Superior temporal gyrus (tissue), 1 donor: ENCODE measurements at regions not wholly inside any gene's neighbourhood (a gene's known extent, or its start where the extent isn't known, plus 50 kb on each side); places are given as distances from the start of the nearest gene placed in this dataset.

Experiments
- DNase-seq: peaks from one replicate; pipeline ENCODE4 v3.0.0-alpha.2; 2016; ENCODE audit errors: extremely low spot score

DNA sequence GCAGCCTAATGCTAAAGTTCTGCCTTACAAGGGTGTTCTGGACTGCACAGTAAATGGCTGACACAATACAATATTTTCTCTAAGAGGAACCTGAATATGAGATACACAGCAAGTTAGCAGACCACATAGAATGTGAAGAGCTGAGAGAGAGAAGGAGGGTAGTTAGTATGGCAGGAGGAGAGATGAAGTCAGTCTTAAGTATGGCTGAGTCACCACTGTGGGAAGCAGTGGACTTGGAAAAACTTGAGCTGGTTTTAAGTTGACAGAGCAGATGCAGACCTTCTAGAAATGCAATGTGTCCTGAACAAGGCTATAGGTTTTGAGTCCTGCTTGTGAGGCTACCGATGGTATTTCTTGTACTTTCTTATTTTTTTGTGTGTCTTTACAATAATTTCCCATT, 172.5 kb downstream of the SH2D1A start:
- no peak for DNase-seq

GRCh38 chrX:124524852-124525251, 178.5 kb downstream of the SH2D1A start:
- DNase-seq, result no peak

GRCh38 chrX:124529786-124530185, 183.4 kb downstream of the SH2D1A start:
- no peak for DNase-seq

DNA sequence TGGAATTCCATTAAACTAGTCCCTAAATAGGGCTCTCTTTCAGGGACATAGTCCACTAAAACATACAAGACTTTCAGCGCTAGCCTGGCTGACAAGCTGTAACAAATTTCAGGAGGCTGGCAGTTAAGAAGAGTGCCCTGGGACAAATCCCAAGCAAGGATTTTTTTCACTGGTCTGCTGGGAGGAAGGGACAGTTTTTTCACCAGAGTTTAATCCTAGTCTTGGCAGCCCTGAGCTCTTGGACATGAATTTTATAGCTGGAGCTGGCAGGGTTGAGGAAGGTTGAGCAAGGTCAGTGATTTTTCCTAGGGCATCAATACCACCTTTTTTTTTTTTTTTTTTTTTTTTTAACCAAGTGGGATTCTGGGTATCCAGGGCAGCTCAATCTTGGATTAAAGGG, 184.4 kb downstream of the SH2D1A start:
- no peak for DNase-seq

GRCh38 chrX:124534536-124534935, 188.2 kb downstream of the SH2D1A start:
- DNase-seq, result no peak

- no peak for DNase-seq
These were observed 194.1 kb downstream of the SH2D1A start for GRCh38 chrX:124540474-124540873.

GRCh38 chrX:124548571-124548970, 202.2 kb downstream of the SH2D1A start:
- DNase-seq, result no peak

- no peak for DNase-seq
These were observed 208.8 kb downstream of the SH2D1A start for GRCh38 chrX:124555036-124555595.

DNA sequence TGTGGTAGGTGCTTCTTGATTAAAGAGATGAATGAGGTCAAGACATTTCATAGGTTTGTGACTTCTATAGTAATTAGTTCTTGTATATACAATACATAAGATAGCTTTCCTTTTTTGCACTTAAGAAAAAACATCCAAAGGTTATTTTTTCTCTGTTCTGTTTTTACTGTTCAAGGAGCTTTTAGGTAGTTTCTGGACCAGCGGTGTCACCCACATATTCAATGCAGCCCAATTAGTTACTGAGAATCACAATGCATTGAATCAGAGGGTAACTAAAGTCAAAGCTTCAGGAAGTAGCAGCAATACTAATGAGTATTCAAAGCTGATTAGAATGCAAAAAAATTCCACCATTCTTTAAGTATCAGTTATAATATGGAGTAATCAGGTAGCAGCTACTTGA, 211.6 kb downstream of the SH2D1A start:
- DNase-seq, result no peak

DNA sequence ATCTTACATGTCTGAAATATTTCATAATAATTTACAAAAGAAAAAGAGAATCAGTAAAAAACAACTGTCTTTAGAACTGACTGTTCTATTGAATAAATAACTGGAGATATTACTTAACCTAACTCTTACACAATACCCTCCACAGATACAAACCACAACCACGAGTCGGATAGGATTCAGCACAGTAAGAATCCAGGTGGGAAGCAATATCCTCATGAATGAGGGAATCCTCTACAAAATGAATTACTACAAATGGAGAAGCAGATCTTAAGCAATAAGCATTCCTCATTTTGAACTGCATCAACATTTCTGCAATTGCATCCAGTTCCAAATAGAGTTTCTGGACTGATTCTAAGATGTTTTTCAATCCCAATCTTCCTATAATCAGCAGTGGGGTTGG, 227.1 kb downstream of the SH2D1A start:
- no peak for DNase-seq

DNA sequence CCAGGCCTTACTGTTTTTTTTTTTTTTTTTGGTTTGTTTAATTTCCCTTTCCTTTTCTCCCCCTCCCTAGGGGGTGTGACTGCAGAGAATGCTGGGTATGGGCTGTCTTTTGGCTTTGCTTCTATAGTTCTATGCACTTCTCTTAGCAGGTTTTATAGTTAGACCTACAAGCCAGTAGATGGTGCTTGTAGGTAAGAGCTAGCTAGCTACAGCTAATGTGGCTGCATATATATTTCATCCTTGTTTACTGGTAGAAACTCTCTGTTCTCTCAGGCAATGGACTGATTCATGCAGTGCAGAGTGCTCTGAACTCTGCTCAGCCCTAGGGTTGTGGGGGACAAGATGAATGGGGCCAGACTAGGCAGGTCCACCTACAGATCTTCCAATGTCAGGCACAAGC, 246.4 kb downstream of the SH2D1A start:
- no peak for DNase-seq

DNA sequence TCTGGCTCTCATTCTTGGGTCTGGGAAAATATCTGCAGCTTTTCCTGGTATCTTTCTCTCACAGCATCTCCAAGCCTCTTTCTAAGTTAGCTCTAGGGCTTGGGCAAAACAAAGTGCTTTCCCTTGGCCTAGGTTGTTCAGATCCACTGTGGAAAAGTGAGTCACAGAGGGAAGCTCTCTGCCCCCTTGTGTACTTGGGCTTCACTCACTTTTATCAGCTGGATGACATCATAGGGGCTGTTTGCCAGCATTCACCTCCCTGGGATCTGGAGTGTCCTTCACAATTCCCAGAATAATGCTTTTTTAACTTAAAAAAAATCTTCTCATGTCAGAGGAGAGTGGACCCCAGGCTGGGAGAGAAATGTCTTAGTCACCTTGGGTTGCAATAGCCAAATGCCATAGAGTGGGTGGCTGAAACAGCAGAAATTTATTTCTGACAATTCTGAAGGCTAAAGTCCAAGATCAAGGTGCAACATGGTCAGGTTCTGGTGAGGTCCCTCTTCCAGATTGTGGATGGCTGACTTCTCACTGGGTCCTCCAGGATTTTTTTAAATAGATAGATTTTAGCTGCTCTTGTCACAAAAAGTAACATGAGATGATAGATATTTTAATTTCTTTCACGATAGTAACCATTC, 247.8 kb downstream of the SH2D1A start:
- DNase-seq, result no peak

DNA sequence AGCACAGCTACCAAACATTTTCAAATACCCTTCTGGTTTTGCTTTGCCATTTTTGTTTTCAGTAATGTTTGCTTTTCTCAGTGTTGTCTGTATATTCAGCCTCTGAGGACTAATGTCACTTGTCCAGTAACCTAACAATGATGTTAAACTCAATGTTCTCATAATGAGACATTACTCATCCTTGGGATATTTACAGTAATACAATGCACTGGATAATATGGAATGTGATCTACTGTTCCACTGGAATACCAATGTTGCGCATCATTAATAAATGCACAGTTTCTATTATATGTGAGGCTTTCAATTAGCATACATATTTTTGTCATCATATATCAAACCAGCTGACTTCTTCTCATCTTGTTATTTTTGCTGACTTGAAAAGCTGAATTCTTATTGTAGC, 259.1 kb downstream of the SH2D1A start:
- no peak for DNase-seq

GRCh38 chrX:124606724-124607123, 260.4 kb downstream of the SH2D1A start:
- DNase-seq, result no peak

- no peak for DNase-seq
These were observed 273.3 kb downstream of the SH2D1A start for GRCh38 chrX:124619710-124620109.

GRCh38 chrX:124634363-124634762, 288.0 kb downstream of the SH2D1A start:
- no peak for DNase-seq

GRCh38 chrX:124641737-124642491, 295.6 kb downstream of the SH2D1A start:
- DNase-seq, result no peak

GRCh38 chrX:124646403-124646802, 300.0 kb downstream of the SH2D1A start:
- DNase-seq, result no peak

- DNase-seq, result no peak
These were observed 304.7 kb downstream of the SH2D1A start for GRCh38 chrX:124651031-124651430.

GRCh38 chrX:124665621-124666400, 319.4 kb downstream of the SH2D1A start:
- DNase-seq, result no peak

- DNase-seq, result no peak
These were observed 332.8 kb downstream of the SH2D1A start for GRCh38 chrX:124679199-124679598.

GRCh38 chrX:124680287-124680686, 333.9 kb downstream of the SH2D1A start:
- DNase-seq, result no peak
